ENCODE measurements at regions not wholly inside any gene's neighbourhood (a gene's known extent, or its start where the extent isn't known, plus 50 kb on each side); places are given as distances from the start of the nearest gene placed in this dataset.

DNA sequence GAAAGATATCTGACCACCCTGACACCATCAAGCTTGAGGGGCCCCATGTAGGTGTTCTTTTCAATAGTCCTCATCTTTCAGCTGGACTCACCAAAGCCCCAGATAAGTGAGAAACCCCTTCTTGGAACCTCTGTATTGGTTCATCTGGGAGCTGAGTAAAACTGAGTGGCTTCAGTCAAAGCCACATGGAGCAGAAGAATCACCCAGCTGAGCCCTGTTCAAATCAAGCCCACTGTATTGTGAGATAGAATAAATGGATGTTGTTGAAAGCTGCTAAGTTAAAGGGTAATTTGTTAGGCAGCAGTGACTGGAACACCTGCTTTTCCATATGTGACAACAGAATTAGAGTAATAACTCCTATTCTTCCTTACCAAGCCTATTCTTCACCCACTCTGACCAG lies 64.8 kb upstream of the SDK1 start:
- TF ChIP-seq, protein P1, sequence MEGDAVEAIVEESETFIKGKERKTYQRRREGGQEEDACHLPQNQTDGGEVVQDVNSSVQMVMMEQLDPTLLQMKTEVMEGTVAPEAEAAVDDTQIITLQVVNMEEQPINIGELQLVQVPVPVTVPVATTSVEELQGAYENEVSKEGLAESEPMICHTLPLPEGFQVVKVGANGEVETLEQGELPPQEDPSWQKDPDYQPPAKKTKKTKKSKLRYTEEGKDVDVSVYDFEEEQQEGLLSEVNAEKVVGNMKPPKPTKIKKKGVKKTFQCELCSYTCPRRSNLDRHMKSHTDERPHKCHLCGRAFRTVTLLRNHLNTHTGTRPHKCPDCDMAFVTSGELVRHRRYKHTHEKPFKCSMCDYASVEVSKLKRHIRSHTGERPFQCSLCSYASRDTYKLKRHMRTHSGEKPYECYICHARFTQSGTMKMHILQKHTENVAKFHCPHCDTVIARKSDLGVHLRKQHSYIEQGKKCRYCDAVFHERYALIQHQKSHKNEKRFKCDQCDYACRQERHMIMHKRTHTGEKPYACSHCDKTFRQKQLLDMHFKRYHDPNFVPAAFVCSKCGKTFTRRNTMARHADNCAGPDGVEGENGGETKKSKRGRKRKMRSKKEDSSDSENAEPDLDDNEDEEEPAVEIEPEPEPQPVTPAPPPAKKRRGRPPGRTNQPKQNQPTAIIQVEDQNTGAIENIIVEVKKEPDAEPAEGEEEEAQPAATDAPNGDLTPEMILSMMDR (optimal IDR thresholded peaks at IDR 0.05 in 1 of 3, IDR thresholded peaks at IDR 0.05 in 1 of 3, conservative IDR thresholded peaks at IDR 0.05 in 1 of 3; ENCODE audit: extremely low read depth in 1 of 3, insufficient read depth in 2 of 3, low read length in 3 of 3) = no peak
- no peak for TF ChIP-seq EZH2 (IDR thresholded peaks at IDR 0.05; ENCODE audit: low read length)

Measured in keratinocyte (primary cell).